ENCODE measurements at regions not wholly inside any gene's neighbourhood (a gene's known extent, or its start where the extent isn't known, plus 50 kb on each side); places are given as distances from the start of the nearest gene placed in this dataset.
"Not testable (repeated sequence)": the region's sequence is repeated elsewhere in the genome, so short reads cannot be mapped to it uniquely, and the experiment has no call there.

- DNase-seq, result no peak
Observed at GRCh38 chr11:81365496-81365895, 1368.2 kb downstream of the FAM181B start.

DNA sequence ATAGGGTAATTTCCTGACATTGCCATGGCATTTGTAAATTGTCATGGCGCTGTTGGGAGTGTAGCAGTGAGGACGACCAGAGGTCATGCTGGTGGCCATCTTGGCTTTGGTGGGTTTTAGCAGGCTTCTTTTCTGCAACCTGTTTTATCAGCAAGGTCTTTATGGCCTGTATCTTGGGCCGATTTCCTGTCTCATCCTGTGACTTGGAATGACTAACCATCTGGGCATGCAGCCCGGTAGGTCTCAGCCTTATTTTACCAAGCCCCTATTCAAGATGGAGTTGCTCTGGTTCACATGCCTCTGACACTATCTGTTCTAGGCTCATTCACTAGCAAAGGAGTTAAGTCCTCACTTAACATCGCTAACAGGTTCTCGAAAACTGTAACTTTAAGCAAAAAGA is 1374.2 kb downstream of the FAM181B start:
- DNase-seq, result no peak

DNA sequence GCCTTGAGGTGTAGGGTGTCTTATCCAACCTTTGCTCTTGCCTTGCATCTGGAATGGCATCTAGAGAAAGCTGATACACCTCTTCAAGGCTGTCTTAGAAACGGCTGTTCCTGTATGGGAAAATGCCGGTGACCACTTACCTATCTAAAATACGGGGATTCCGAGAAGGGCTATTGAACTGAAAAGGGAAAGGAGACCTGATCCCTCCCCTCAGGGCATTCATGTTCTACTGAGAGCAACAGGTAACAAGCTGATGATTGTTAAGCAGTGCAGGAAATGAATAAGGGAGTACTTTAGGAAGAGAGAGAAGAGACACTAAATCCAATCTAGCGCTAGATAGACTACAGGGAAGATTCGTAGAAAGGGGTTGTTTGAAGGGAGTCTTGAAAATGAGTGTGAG is 1388.1 kb downstream of the FAM181B start:
- DNase-seq, result no peak

DNA sequence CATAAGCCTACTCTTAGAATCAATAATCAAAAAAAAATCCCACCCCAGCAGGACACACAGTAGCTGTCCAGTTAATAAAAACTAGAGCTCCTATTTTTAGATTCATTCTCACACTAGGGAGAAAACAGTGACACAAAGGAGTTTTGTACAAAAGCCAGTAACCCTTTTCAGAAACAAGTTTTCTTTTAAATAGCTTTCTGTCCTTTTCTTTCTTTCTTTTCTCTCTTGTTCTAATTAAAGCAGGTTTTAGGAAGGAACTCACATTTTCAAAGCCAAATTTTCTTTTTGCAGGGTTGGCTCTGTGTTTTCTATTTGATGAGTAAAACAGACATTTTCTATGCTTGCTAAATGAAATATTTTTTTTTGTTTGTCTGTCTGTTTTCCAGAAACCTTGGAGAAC is 1390.7 kb downstream of the FAM181B start:
- no peak for DNase-seq

DNA sequence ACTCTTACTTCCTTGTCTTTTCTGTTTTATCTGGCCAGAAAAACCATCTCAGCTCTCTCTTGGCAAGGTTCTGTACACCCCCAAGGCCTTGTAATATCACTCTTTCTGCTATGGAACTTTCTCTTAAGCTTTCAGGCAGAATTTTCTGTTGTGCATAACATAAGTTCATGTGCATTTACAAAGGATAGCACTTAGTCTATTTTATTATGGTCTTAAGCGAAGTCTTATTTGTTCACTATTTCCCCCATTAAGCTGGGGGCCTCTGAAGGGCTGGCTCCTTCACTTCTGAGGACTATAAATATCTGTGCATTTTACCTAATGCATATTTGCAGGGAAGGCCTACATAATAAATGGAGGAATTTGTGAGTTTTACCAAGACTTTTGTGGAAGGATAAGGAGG is 1393.4 kb downstream of the FAM181B start:
- DNase-seq, result no peak

- no peak for DNase-seq
Observed at GRCh38 chr11:81339521-81339920, 1394.1 kb downstream of the FAM181B start.

GRCh38 chr11:81337756-81338155 is 1395.9 kb downstream of the FAM181B start:
- DNase-seq, result no peak

GRCh38 chr11:81332276-81332675 is 1401.4 kb downstream of the FAM181B start:
- DNase-seq, result no peak

- no peak for DNase-seq
Observed at GRCh38 chr11:81331611-81332235, 1401.9 kb downstream of the FAM181B start.

DNA sequence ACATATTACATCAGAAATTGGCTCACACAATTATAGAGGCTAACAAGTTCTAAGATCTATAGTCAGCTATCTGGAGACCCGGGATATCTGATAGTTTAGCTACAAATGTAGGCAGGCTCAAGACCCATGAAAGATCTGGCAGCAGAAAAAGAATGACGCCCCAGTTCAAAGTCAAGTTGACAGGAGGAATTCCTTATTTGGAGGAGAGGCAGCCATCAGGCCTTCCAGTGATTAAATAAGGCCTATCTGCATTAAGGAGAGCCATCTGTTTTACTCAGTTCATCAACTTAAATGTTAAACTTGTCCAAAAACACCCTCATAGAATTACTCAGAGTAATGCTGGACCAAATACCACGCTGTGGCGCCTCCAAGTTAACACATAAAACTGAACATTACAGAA is 1402.6 kb downstream of the FAM181B start:
- no peak for DNase-seq

- DNase-seq, result no peak
Observed at GRCh38 chr11:81303038-81303664, 1430.5 kb downstream of the FAM181B start.

- no peak for DNase-seq
Observed at GRCh38 chr11:81301166-81301830, 1432.4 kb downstream of the FAM181B start.

DNA sequence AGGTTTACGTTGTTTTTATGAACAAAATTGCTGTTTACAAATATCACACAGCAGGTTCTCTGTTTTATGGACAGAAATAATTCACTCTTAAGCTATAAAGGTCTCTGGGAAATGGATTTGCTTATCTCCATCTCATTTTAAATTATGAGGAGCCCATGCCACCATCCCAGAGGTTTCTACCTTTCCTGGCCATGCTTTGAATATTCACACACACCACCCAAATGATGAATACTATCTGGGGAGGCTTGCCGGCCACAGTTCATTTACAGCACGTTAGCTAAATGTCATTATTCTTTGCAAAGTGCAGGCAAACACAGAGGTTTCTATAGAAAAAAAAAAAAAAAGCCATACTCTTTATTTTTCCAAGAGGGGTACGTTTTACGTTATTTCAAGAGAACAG is 1446.7 kb downstream of the FAM181B start:
- DNase-seq, result no peak

DNA sequence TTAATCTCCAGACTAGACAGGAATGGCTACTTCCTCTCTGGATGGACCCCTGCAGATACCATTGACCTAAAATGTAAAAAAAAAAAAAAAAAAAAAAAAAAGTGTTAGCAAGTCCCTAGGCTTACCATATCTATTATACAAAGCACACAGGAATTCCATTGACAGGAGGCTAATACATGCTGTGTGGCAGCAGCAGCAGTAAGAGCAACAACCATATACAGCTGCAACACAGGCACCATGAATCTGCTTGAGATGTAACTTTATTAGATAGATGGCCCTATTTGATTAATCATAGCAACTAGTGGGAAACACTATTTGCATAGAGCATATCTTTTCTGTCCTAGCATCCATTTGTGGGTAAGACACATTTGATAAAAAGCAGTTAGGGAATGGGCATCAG is 1447.1 kb downstream of the FAM181B start:
- DNase-seq, result no peak

GRCh38 chr11:81280228-81280627 is 1453.4 kb downstream of the FAM181B start:
- DNase-seq, result not testable (repeated sequence)

DNA sequence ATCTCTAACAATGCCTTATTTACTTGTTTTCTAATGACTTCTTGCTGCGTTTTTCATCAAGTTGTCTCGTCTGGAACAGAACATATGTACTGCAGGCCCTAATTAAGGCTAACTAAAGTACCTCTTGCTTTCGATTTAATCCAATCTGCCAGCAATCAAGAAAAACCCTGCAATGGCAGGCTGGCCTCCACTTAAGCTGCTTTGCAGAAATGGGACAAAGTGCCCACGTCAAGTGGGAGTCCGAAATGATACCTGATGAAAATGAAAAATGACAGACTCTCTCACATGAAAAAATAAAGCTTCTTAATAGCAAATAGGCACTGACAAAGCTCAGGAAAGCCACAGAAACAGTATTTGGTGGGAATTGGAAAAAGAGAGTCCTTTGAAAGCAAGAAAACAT is 1454.7 kb downstream of the FAM181B start:
- no peak for DNase-seq

GRCh38 chr11:81270686-81271085 is 1463.0 kb downstream of the FAM181B start:
- no peak for DNase-seq

GRCh38 chr11:81267246-81267645 is 1466.4 kb downstream of the FAM181B start:
- no peak for DNase-seq

DNA sequence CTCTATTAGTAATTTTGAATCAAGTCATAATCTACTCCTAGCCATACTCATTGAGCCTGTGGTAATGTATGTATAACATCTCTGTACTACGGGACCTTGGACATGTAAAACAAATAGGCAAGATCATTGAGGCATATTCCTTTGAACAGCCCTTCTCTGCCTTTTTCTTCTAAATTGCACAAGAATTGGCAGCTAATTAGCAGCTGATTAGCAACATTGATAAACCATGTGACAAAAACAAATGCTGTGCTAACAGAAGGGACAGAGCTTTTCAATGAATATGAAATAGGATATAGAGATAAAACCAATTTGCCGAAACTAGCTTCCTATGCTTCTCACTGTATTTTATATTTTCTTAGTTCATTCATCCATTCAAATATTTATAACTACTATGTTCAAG is 1474.2 kb downstream of the FAM181B start:
- no peak for DNase-seq

DNA sequence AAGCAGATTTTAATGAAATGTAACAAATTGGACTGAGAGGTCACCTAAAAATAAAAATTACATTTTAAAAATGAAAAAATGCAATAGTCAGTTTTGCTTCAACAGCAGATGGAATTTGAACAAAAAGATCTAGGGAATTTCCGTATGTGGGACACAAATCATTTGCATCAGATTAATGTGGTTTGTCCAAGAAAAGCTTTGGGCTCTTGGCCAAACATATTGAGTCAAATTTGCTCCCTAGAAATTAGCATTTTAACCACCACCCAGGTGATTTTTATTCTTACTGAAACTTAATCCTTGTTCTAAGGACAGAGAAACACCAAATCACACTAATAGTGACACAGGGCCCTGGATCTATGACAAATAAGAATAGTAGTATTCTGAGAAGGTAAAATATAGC is 1477.8 kb downstream of the FAM181B start:
- DNase-seq, result no peak

DNA sequence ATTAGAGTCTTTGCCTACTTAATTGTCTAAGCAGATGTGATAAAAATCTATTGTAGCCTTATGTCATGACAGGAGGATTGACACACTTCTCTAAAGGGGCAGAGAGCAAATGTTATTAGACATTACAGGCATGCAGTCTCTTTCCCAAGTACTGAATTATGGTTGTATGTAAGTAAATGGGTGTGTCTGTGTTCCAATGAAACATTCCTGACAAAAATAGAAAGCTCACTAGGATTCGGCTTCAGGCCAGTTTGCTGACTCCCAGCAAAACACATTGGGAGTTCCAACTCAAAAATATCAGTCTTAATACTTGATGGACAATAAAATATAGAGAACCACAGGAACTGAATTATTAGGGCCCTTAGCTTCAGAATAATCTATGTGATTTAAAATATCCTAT is 1480.4 kb downstream of the FAM181B start:
- DNase-seq, result no peak

DNA sequence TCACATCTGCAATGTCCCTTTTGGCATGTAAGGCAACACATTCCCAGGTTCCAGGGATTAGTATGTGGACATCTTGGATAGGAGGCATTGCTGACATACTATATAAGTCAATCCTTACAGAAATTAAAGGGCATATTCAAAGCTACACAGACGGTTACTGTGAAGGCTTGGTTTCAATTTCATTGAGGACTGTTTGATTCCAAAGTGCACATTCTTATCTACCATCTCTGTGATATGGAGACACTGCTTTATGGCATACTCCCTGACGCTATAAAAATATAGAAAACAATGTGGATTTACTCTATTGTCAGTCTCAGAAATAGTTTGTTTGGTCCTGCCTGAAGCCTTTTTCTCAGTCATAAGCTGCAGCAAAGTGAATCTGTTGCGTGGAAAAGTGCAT is 1486.7 kb downstream of the FAM181B start:
- DNase-seq, result no peak

- DNase-seq, result no peak
Observed at GRCh38 chr11:81245791-81246190, 1487.9 kb downstream of the FAM181B start.

- no peak for DNase-seq
Observed at GRCh38 chr11:81241672-81242275, 1491.9 kb downstream of the FAM181B start.

Measured in NCI-H2107 (cell line).